WTC11 (cell line): ENCODE measurements at regions not wholly inside any gene's neighbourhood (a gene's known extent, or its start where the extent isn't known, plus 50 kb on each side); places are given as distances from the start of the nearest gene placed in this dataset.

Experiments used
- ATAC-seq: fragments of 200-7000 bp; cut with Tn5 transposase; 2 replicates; pipeline ENCODE4 v1.10.0; 2021; ENCODE audit warnings: mild to moderate bottlenecking, moderate library complexity
- CTCF ChIA-PET: fragments of 300-600 bp; sonication (Branson Sonifier 250); formaldehyde crosslinking; loops from one replicate; lab custom pipeline; 2021; ENCODE audit warnings: antibody characterized with exemption; lab: Charles Lee
- POLR2A ChIA-PET: fragments of 350-600 bp; sonication (Branson Sonifier 250); formaldehyde crosslinking; loops from one replicate; lab custom pipeline; 2021; ENCODE audit warnings: antibody characterized with exemption; lab: Charles Lee
- DNase-seq: peaks from one replicate; pipeline ENCODE4 v3.0.0; 2021; ENCODE audit warnings: low spot score
- H3K27ac Mint-ChIP-seq: 2 replicates; pipeline ENCODE4 v1.8.0; 2021; ENCODE audit warnings: mixed read lengths
- H3K27me3 Mint-ChIP-seq: 2 replicates; pipeline ENCODE4 v1.8.0; 2021; ENCODE audit warnings: low read depth, mild to moderate bottlenecking, moderate library complexity, mixed read lengths
- H3K36me3 Mint-ChIP-seq: 2 replicates; pipeline ENCODE4 v1.8.0; 2021; ENCODE audit warnings: mixed read lengths
- H3K4me1 Mint-ChIP-seq: 2 replicates; pipeline ENCODE4 v1.8.0; 2022; ENCODE audit warnings: mixed read lengths
- H3K4me3 Mint-ChIP-seq: 2 replicates; pipeline ENCODE4 v1.8.0; 2021; ENCODE audit warnings: mild to moderate bottlenecking, moderate library complexity, mixed read lengths
- H3K9me3 Mint-ChIP-seq: 2 replicates; pipeline ENCODE4 v1.8.0; 2021; ENCODE audit warnings: mixed read lengths
- AFF4 ChIP-seq: sonication (generic); formaldehyde crosslinking; IDR thresholded peaks from 2 replicates; pipeline ENCODE4 v1.8.1; 2023; ENCODE audit warnings: mild to moderate bottlenecking, missing genetic modification reagents, borderline replicate concordance
- GRHL2 ChIP-seq: fragments of 250-450 bp; sonication (Bioruptor Pico); IDR thresholded peaks from 2 replicates; pipeline ENCODE4 v1.8.0; 2022; ENCODE audit warnings: mild to moderate bottlenecking, moderate library complexity; ENCODE audit not compliant: insufficient replicate concordance, severe bottlenecking
- HMGA2 ChIP-seq: fragments of 250-450 bp; sonication (Bioruptor Pico); IDR thresholded peaks from 2 replicates; pipeline ENCODE4 v1.4.0; 2021; ENCODE audit warnings: mild to moderate bottlenecking, moderate library complexity
- MLX ChIP-seq: sonication (generic); formaldehyde crosslinking; IDR thresholded peaks from 2 replicates; pipeline ENCODE4 v1.8.1; 2023; ENCODE audit warnings: mild to moderate bottlenecking, missing genetic modification reagents, moderate library complexity
- TEAD1 ChIP-seq: sonication (generic); formaldehyde crosslinking; IDR thresholded peaks from 2 replicates; pipeline ENCODE4 v1.8.0; 2022; ENCODE audit warnings: mild to moderate bottlenecking, missing genetic modification reagents
- TP53 ChIP-seq: sonication (generic); formaldehyde crosslinking; IDR thresholded peaks from 2 replicates; pipeline ENCODE4 v1.8.1; 2023; ENCODE audit warnings: mild to moderate bottlenecking, missing genetic modification reagents
- ZBTB21 ChIP-seq: sonication (generic); formaldehyde crosslinking; IDR thresholded peaks from 2 replicates; pipeline ENCODE4 v1.8.1; 2023; ENCODE audit warnings: mild to moderate bottlenecking, missing genetic modification reagents, borderline replicate concordance
- ZNF121 ChIP-seq: sonication (generic); formaldehyde crosslinking; IDR thresholded peaks from 2 replicates; pipeline ENCODE4 v1.8.0; 2023; ENCODE audit warnings: missing genetic modification reagents
- TF ChIP-seq, protein P1 (sequence below): sonication (generic); formaldehyde crosslinking; conservative IDR thresholded peaks from 2 replicates; pipeline ENCODE4 v1.8.1; 2023; ENCODE audit warnings: mild to moderate bottlenecking, low read depth, missing genetic modification reagents, moderate library complexity
- TF ChIP-seq, protein P2 (sequence below): fragments of 250-450 bp; sonication (Bioruptor Pico); IDR thresholded peaks from 2 replicates; pipeline ENCODE4 v1.9.0; 2021; ENCODE audit warnings: mild to moderate bottlenecking
- TF ChIP-seq, protein P3 (sequence below): sonication (generic); formaldehyde crosslinking; IDR thresholded peaks from 2 replicates; pipeline ENCODE4 v1.8.1; 2022; ENCODE audit warnings: missing genetic modification reagents, borderline replicate concordance
- TF ChIP-seq, protein P4 (sequence below): sonication (generic); formaldehyde crosslinking; IDR thresholded peaks from 2 replicates; pipeline ENCODE4 v1.8.0; 2022; ENCODE audit warnings: missing genetic modification reagents
- TF ChIP-seq, protein P5 (sequence below): sonication (generic); formaldehyde crosslinking; IDR thresholded peaks from 2 replicates; pipeline ENCODE4 v1.8.0; 2022; ENCODE audit warnings: mild to moderate bottlenecking, missing genetic modification reagents
- TF ChIP-seq, protein P6 (sequence below): sonication (generic); formaldehyde crosslinking; IDR thresholded peaks from 2 replicates; pipeline ENCODE4 v1.8.0; 2023; ENCODE audit warnings: mild to moderate bottlenecking, missing genetic modification reagents

DNA sequence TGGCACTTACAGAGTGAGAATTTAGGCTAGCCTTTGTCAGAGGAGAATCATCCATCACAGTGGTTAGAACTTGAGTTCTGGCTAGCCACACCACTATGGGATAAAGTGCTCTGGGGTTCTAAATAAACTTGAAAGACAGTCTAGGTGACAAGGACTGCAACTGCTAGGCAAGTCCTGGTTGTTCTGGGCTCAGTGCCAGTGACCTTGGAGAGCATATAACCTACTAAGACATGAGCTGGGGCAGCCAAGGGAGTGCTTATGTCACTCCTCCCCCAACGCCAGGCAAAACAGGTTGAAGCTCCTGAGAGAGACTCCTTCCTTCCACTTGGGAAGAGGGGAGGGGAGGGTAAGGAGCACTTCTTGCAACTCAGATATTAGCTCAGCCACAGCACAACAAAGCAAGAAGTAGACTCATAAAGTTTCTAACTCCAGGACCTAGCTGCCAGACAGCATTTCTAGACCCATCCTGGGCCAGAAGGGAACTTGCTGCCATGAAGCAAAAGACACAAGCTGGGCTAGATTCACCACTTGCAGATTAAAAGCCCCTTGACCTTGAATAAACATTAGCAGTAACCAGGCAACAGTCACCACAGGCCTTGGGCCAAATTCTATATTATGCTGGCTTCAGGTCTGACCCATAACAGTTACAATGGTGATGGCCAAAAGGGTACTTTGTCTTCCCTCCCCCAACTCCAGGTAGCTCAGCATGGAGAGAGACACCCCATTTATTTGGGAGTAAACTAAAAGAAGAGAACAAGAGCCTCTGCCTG lies 963.7 kb downstream of the PLOD2 start:
- ChIA-PET POLR2A (no interaction called here), CTCF (no interaction called here)
- no peaks in the 10 kb centered on the region for H3K4me1 Mint-ChIP-seq
- TF ChIP-seq HMGA2 (no peak), GRHL2 (CRISPR knock-in tag) (no peak), TP53 (no peak), TEAD1 (no peak), ZNF121 (no peak), MLX (CRISPR knock-in tag) (no peak), AFF4 (CRISPR knock-in tag) (no peak), ZBTB21 (CRISPR knock-in tag) (no peak)
- TF ChIP-seq, protein P1, sequence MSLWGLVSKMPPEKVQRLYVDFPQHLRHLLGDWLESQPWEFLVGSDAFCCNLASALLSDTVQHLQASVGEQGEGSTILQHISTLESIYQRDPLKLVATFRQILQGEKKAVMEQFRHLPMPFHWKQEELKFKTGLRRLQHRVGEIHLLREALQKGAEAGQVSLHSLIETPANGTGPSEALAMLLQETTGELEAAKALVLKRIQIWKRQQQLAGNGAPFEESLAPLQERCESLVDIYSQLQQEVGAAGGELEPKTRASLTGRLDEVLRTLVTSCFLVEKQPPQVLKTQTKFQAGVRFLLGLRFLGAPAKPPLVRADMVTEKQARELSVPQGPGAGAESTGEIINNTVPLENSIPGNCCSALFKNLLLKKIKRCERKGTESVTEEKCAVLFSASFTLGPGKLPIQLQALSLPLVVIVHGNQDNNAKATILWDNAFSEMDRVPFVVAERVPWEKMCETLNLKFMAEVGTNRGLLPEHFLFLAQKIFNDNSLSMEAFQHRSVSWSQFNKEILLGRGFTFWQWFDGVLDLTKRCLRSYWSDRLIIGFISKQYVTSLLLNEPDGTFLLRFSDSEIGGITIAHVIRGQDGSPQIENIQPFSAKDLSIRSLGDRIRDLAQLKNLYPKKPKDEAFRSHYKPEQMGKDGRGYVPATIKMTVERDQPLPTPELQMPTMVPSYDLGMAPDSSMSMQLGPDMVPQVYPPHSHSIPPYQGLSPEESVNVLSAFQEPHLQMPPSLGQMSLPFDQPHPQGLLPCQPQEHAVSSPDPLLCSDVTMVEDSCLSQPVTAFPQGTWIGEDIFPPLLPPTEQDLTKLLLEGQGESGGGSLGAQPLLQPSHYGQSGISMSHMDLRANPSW (CRISPR knock-in tag) = no peak
- TF ChIP-seq, protein P2, sequence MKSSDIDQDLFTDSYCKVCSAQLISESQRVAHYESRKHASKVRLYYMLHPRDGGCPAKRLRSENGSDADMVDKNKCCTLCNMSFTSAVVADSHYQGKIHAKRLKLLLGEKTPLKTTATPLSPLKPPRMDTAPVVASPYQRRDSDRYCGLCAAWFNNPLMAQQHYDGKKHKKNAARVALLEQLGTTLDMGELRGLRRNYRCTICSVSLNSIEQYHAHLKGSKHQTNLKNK (CRISPR knock-in tag) = no peak
- TF ChIP-seq, protein P3, sequence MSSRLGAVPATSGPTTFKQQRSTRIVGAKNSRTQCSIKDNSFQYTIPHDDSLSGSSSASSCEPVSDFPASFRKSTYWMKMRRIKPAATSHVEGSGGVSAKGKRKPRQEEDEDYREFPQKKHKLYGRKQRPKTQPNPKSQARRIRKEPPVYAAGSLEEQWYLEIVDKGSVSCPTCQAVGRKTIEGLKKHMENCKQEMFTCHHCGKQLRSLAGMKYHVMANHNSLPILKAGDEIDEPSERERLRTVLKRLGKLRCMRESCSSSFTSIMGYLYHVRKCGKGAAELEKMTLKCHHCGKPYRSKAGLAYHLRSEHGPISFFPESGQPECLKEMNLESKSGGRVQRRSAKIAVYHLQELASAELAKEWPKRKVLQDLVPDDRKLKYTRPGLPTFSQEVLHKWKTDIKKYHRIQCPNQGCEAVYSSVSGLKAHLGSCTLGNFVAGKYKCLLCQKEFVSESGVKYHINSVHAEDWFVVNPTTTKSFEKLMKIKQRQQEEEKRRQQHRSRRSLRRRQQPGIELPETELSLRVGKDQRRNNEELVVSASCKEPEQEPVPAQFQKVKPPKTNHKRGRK (CRISPR knock-in tag) = no peak
- TF ChIP-seq, protein P4, sequence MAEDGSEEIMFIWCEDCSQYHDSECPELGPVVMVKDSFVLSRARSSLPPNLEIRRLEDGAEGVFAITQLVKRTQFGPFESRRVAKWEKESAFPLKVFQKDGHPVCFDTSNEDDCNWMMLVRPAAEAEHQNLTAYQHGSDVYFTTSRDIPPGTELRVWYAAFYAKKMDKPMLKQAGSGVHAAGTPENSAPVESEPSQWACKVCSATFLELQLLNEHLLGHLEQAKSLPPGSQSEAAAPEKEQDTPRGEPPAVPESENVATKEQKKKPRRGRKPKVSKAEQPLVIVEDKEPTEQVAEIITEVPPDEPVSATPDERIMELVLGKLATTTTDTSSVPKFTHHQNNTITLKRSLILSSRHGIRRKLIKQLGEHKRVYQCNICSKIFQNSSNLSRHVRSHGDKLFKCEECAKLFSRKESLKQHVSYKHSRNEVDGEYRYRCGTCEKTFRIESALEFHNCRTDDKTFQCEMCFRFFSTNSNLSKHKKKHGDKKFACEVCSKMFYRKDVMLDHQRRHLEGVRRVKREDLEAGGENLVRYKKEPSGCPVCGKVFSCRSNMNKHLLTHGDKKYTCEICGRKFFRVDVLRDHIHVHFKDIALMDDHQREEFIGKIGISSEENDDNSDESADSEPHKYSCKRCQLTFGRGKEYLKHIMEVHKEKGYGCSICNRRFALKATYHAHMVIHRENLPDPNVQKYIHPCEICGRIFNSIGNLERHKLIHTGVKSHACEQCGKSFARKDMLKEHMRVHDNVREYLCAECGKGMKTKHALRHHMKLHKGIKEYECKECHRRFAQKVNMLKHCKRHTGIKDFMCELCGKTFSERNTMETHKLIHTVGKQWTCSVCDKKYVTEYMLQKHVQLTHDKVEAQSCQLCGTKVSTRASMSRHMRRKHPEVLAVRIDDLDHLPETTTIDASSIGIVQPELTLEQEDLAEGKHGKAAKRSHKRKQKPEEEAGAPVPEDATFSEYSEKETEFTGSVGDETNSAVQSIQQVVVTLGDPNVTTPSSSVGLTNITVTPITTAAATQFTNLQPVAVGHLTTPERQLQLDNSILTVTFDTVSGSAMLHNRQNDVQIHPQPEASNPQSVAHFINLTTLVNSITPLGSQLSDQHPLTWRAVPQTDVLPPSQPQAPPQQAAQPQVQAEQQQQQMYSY = no peak
- TF ChIP-seq, protein P5, sequence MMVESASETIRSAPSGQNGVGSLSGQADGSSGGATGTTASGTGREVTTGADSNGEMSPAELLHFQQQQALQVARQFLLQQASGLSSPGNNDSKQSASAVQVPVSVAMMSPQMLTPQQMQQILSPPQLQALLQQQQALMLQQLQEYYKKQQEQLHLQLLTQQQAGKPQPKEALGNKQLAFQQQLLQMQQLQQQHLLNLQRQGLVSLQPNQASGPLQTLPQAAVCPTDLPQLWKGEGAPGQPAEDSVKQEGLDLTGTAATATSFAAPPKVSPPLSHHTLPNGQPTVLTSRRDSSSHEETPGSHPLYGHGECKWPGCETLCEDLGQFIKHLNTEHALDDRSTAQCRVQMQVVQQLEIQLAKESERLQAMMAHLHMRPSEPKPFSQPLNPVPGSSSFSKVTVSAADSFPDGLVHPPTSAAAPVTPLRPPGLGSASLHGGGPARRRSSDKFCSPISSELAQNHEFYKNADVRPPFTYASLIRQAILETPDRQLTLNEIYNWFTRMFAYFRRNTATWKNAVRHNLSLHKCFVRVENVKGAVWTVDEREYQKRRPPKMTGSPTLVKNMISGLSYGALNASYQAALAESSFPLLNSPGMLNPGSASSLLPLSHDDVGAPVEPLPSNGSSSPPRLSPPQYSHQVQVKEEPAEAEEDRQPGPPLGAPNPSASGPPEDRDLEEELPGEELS (CRISPR knock-in tag) = no peak
- TF ChIP-seq, protein P6, sequence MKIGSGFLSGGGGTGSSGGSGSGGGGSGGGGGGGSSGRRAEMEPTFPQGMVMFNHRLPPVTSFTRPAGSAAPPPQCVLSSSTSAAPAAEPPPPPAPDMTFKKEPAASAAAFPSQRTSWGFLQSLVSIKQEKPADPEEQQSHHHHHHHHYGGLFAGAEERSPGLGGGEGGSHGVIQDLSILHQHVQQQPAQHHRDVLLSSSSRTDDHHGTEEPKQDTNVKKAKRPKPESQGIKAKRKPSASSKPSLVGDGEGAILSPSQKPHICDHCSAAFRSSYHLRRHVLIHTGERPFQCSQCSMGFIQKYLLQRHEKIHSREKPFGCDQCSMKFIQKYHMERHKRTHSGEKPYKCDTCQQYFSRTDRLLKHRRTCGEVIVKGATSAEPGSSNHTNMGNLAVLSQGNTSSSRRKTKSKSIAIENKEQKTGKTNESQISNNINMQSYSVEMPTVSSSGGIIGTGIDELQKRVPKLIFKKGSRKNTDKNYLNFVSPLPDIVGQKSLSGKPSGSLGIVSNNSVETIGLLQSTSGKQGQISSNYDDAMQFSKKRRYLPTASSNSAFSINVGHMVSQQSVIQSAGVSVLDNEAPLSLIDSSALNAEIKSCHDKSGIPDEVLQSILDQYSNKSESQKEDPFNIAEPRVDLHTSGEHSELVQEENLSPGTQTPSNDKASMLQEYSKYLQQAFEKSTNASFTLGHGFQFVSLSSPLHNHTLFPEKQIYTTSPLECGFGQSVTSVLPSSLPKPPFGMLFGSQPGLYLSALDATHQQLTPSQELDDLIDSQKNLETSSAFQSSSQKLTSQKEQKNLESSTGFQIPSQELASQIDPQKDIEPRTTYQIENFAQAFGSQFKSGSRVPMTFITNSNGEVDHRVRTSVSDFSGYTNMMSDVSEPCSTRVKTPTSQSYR (CRISPR knock-in tag) = no peak
- DNase-seq = no peak
- no peak overlapping the region for H3K4me3 Mint-ChIP-seq
- H3K36me3 Mint-ChIP-seq = peaks cover 18% of the 10 kb centered on the region
- H3K9me3 Mint-ChIP-seq = peaks cover 40% of the 10 kb centered on the region
- no peak overlapping the region for H3K27ac Mint-ChIP-seq
- no peak for ATAC-seq
- no peaks in the 10 kb centered on the region for H3K27me3 Mint-ChIP-seq
